Endothelial cell (in vitro differentiated cells): ENCODE measurements at regions not wholly inside any gene's neighbourhood (a gene's known extent, or its start where the extent isn't known, plus 50 kb on each side); places are given as distances from the start of the nearest gene placed in this dataset.

Experiments
- DNase-seq: peaks from one replicate; pipeline ENCODE4 v3.0.0; 2021; ENCODE audit warnings: low spot score
- H3K27ac Mint-ChIP-seq: one replicate; pipeline ENCODE4 v1.8.0; 2021; ENCODE audit warnings: mixed read lengths, inconsistent platforms; ENCODE audit not compliant: unreplicated experiment
- H3K27me3 Mint-ChIP-seq: one replicate; pipeline ENCODE4 v1.8.0; 2021; ENCODE audit warnings: mild to moderate bottlenecking, moderate library complexity, mixed read lengths, inconsistent platforms; ENCODE audit not compliant: unreplicated experiment
- H3K36me3 Mint-ChIP-seq: one replicate; pipeline ENCODE4 v1.8.0; 2021; ENCODE audit warnings: mild to moderate bottlenecking, low read depth, mixed read lengths, inconsistent platforms; ENCODE audit not compliant: unreplicated experiment
- H3K4me1 Mint-ChIP-seq: one replicate; pipeline ENCODE4 v1.8.0; 2021; ENCODE audit warnings: mild to moderate bottlenecking, mixed read lengths, inconsistent platforms; ENCODE audit not compliant: unreplicated experiment
- H3K4me3 Mint-ChIP-seq: one replicate; pipeline ENCODE4 v1.8.0; 2021; ENCODE audit warnings: mild to moderate bottlenecking, mixed read lengths, inconsistent platforms; ENCODE audit not compliant: unreplicated experiment
- H3K9me3 Mint-ChIP-seq: one replicate; pipeline ENCODE4 v1.8.0; 2021; ENCODE audit warnings: mixed read lengths, inconsistent platforms; ENCODE audit not compliant: unreplicated experiment
- TF ChIP-seq, protein P1 (sequence below): fragments of 200-600 bp; sonication (generic); IDR thresholded peaks from one replicate; pipeline ENCODE4 v1.5.0; 2021; ENCODE audit warnings: antibody characterized with exemption; ENCODE audit not compliant: unreplicated experiment

DNA sequence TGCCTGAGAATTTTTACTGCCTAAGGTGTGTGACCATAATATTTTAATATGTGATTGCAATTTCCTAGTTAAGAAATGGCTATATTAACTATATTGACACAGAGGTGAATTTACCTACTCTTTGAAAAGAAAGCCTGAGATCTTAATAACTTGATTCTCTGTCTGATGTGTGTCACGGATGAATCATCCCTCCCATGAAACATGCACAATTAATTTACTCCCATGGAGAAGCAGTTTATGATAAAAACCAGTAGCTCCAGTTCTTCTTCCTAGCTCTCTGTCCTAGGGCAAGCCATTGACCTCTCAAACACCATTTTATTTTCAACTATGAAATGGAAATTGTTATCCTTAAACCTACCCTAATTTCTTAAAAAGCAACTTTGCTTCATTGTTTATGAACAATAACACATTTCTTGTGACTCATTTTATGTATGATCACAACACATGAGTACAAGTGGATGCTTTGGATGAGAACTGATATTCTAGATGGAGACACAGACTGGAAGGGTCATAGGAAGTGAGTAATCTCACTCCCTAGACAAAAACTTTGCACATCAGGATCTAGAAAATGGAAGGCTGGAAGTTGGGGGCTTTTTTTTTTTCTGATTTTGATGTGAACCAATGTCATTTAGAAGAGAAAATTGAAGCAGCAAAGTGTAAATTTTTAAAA, 438.3 kb downstream of the GPAT3 start:
- Mint-ChIP-seq H3K9me3 (no peaks in the 10 kb centered on the region), H3K27me3 (no peaks in the 10 kb centered on the region), H3K4me3 (no peak overlapping the region), H3K27ac (no peak overlapping the region), H3K4me1 (no peaks in the 10 kb centered on the region), H3K36me3 (no peaks in the 10 kb centered on the region)
- DNase-seq = no peak
- TF ChIP-seq, protein P1, sequence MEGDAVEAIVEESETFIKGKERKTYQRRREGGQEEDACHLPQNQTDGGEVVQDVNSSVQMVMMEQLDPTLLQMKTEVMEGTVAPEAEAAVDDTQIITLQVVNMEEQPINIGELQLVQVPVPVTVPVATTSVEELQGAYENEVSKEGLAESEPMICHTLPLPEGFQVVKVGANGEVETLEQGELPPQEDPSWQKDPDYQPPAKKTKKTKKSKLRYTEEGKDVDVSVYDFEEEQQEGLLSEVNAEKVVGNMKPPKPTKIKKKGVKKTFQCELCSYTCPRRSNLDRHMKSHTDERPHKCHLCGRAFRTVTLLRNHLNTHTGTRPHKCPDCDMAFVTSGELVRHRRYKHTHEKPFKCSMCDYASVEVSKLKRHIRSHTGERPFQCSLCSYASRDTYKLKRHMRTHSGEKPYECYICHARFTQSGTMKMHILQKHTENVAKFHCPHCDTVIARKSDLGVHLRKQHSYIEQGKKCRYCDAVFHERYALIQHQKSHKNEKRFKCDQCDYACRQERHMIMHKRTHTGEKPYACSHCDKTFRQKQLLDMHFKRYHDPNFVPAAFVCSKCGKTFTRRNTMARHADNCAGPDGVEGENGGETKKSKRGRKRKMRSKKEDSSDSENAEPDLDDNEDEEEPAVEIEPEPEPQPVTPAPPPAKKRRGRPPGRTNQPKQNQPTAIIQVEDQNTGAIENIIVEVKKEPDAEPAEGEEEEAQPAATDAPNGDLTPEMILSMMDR = no peak

DNA sequence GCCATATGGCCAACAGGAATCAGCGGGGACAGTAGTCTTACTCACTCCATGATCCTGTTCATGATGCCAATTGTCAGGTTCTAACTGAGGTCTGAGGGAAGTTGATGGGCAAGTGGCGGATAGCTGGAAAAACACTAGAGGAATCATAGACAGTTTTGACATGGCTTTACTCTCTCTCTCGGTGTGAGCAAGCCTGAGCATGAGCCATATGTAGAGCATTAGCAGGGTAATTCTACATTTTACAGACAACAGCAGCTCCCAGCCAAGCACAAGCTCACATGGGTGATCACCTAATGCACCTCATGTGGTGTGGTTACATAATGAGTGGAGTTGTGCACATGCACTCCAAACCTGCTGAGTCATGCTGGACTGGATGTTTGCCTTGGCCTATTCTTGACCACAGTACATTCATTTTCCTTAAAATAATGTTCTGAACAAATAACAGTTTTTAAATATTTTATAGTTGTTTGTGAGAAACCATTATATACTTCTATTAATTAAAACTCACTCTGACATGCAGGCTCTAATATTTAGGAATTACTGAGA, 429.2 kb downstream of the GPAT3 start:
- DNase-seq = no peak
- no peak overlapping the region for H3K27ac Mint-ChIP-seq
- H3K36me3 Mint-ChIP-seq = no peaks in the 10 kb centered on the region
- H3K4me3 Mint-ChIP-seq = peak overlapping the region; percentile 57
- TF ChIP-seq, protein P1 = no peak
- H3K27me3 Mint-ChIP-seq = peaks cover 2% of the 10 kb centered on the region
- H3K4me1 Mint-ChIP-seq = no peaks in the 10 kb centered on the region
- H3K9me3 Mint-ChIP-seq = peaks cover 5% of the 10 kb centered on the region

DNA sequence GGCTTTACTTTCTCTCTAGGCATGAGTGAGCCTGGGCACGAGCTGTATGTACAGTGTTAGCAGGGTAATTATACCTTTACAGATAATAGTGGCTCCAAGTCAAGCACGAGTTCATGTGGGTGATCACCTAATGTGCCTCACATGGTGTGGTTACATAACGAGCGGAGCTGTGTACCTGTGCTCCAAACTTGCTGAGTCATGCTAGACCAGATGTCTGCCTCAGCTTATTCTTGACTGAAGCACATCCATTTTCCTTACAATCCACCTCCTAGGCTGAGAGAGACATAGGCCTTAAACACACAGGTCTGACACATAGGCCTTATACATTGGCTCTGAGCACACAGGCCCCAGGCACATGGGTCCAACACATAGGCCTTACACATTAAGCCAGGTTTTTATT, 426.6 kb downstream of the GPAT3 start:
- Mint-ChIP-seq H3K27ac (no peak overlapping the region), H3K4me1 (no peaks in the 10 kb centered on the region), H3K9me3 (peaks cover 5% of the 10 kb centered on the region), H3K36me3 (no peaks in the 10 kb centered on the region), H3K27me3 (peaks cover 2% of the 10 kb centered on the region), H3K4me3 (no peak overlapping the region)
- TF ChIP-seq, protein P1 = no peak
- DNase-seq = no peak

DNA sequence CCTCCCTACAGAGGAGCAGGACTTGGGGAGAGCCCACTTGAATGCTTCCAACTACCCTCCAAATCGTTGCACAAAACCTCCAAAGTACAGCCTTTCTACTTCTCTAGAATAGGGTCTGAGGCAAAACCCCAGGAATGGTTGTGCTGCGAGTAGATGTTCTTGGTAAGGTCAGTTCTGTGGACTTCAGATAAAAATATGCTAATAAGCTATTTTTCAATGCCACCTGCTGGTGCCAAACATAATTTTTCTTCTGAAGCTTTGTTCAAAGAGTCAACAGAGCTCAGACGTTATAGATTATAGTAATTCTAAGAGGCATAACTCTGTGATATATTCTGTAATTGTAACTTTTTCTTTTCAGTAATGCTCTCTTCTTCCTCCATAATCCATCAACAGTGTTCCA, 425.7 kb downstream of the GPAT3 start:
- Mint-ChIP-seq H3K27ac (no peak overlapping the region), H3K36me3 (no peaks in the 10 kb centered on the region), H3K4me3 (no peak overlapping the region), H3K4me1 (no peaks in the 10 kb centered on the region), H3K9me3 (peaks cover 10% of the 10 kb centered on the region), H3K27me3 (peaks cover 2% of the 10 kb centered on the region)
- DNase-seq = no peak
- TF ChIP-seq, protein P1 = no peak

DNA sequence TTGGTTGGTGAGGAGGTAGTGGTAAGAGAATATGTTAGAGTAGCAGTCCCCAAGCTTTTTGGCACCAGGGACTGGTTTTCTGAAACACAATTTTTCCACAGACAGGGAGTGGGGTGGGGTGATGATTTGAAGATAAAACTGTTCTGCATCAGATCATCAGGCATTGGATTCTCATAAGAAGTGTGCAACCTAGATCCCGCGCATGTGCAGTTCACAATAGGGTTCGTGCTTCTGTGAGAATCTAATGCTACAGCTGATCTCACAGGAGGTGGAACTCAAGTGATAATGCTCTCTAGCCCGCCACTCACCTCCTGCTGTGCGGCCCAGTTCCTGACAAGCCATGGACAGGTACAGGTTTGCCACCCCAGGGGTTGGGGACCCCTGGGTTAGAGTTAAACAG, 423.3 kb downstream of the GPAT3 start:
- TF ChIP-seq, protein P1 = no peak
- no peak for DNase-seq
- no peaks in the 10 kb centered on the region for H3K4me1 Mint-ChIP-seq
- no peaks in the 10 kb centered on the region for H3K27me3 Mint-ChIP-seq
- H3K27ac Mint-ChIP-seq = no peak overlapping the region
- H3K9me3 Mint-ChIP-seq = peaks cover 5% of the 10 kb centered on the region
- no peak overlapping the region for H3K4me3 Mint-ChIP-seq
- no peaks in the 10 kb centered on the region for H3K36me3 Mint-ChIP-seq
